H9 (cell line): ENCODE measurements at regions not wholly inside any gene's neighbourhood (a gene's known extent, or its start where the extent isn't known, plus 50 kb on each side); places are given as distances from the start of the nearest gene placed in this dataset.
"Not testable (repeated sequence)": the region's sequence is repeated elsewhere in the genome, so short reads cannot be mapped to it uniquely, and the experiment has no call there.

Experiments
- DNase-seq: peaks from one replicate; pipeline ENCODE4 v3.0.0-alpha.2; 2017
- H2AFZ ChIP-seq: one replicate; pipeline ENCODE4 v1.6.1; 2013; ENCODE audit warnings: mild to moderate bottlenecking, low read length, control low read depth, moderate library complexity
- H2AK5ac ChIP-seq: 2 replicates; pipeline ENCODE4 v1.6.1; 2013; ENCODE audit warnings: low read length, control low read depth, mixed read lengths; ENCODE audit not compliant: insufficient read length
- H2BK120ac ChIP-seq: one replicate; pipeline ENCODE4 v1.6.1; 2013; ENCODE audit warnings: low read depth, mild to moderate bottlenecking, low read length, control low read depth, inconsistent platforms; ENCODE audit not compliant: poor library complexity, severe bottlenecking
- H2BK12ac ChIP-seq: 2 replicates; pipeline ENCODE4 v1.6.1; 2013; ENCODE audit warnings: low read length, control low read depth, mixed read lengths, low read depth; ENCODE audit not compliant: insufficient read length
- H2BK15ac ChIP-seq: 2 replicates; pipeline ENCODE4 v1.6.1; 2013; ENCODE audit warnings: low read depth, low read length, control low read depth
- H2BK20ac ChIP-seq: one replicate; pipeline ENCODE4 v1.6.1; 2013; ENCODE audit warnings: low read depth, mild to moderate bottlenecking, low read length, control low read depth, inconsistent platforms; ENCODE audit not compliant: poor library complexity, severe bottlenecking
- H2BK5ac ChIP-seq: 2 replicates; pipeline ENCODE4 v1.6.1; 2013; ENCODE audit warnings: low read length, control low read depth, mixed read lengths; ENCODE audit not compliant: insufficient read length
- H3K14ac ChIP-seq: 2 replicates; pipeline ENCODE4 v1.6.1; 2013; ENCODE audit warnings: low read length, control low read depth; ENCODE audit not compliant: insufficient read depth
- H3K18ac ChIP-seq: 2 replicates; pipeline ENCODE4 v1.6.1; 2013; ENCODE audit warnings: low read depth, mild to moderate bottlenecking, mixed read lengths, low read length, control low read depth; ENCODE audit not compliant: insufficient read length
- H3K23ac ChIP-seq: 2 replicates; pipeline ENCODE4 v1.6.1; 2013; ENCODE audit warnings: low read length, control low read depth, mixed read lengths, low read depth; ENCODE audit not compliant: insufficient read length
- H3K23me2 ChIP-seq: 2 replicates; pipeline ENCODE4 v1.6.1; 2013; ENCODE audit warnings: low read depth, mild to moderate bottlenecking, mixed read lengths, low read length, control low read depth; ENCODE audit not compliant: insufficient read length, poor library complexity, severe bottlenecking
- H3K27ac ChIP-seq: 2 replicates; pipeline ENCODE4 v1.5.1; 2013; ENCODE audit warnings: low read length, control low read depth, mixed read lengths, low read depth; ENCODE audit not compliant: insufficient read length
- H3K27me3 ChIP-seq: 2 replicates; pipeline ENCODE4 v1.6.1; 2013; ENCODE audit warnings: low read length, control low read depth, inconsistent platforms; ENCODE audit not compliant: insufficient read depth
- H3K4ac ChIP-seq: 2 replicates; pipeline ENCODE4 v1.6.1; 2013; ENCODE audit warnings: low read depth, mild to moderate bottlenecking, control low read depth, inconsistent platforms, low read length, moderate library complexity
- H3K4me1 ChIP-seq: 2 replicates; pipeline ENCODE4 v1.6.1; 2013; ENCODE audit warnings: low read length, control low read depth, inconsistent platforms; ENCODE audit not compliant: insufficient read depth
- H3K4me2 ChIP-seq: 2 replicates; pipeline ENCODE4 v1.6.1; 2013; ENCODE audit warnings: low read length, control low read depth, mixed read lengths; ENCODE audit not compliant: insufficient read length, insufficient read depth
- H3K56ac ChIP-seq: 2 replicates; pipeline ENCODE4 v1.6.1; 2013; ENCODE audit warnings: low read depth, mild to moderate bottlenecking, mixed read lengths, low read length, control low read depth; ENCODE audit not compliant: insufficient read length
- H3K79me1 ChIP-seq: 2 replicates; pipeline ENCODE4 v1.6.1; 2013; ENCODE audit warnings: low read depth, mild to moderate bottlenecking, moderate library complexity, low read length, control low read depth, inconsistent platforms; ENCODE audit not compliant: insufficient read depth, poor library complexity, severe bottlenecking
- H3K79me2 ChIP-seq: 2 replicates; pipeline ENCODE4 v1.6.1; 2013; ENCODE audit warnings: low read length, control low read depth, inconsistent platforms; ENCODE audit not compliant: insufficient read depth
- H3K9ac ChIP-seq: 2 replicates; pipeline ENCODE4 v1.6.1; 2013; ENCODE audit warnings: low read length, control low read depth, mixed read lengths; ENCODE audit not compliant: insufficient read length; ENCODE audit errors: extremely low read depth
- H3K9me3 ChIP-seq: one replicate; pipeline ENCODE4 v1.6.1; 2013; ENCODE audit warnings: low read depth, low read length, inconsistent platforms; ENCODE audit not compliant: control insufficient read depth
- H3T11ph ChIP-seq: one replicate; pipeline ENCODE4 v1.6.1; 2013; ENCODE audit warnings: mild to moderate bottlenecking, low read length, control low read depth, inconsistent platforms
- H4K20me1 ChIP-seq: one replicate; pipeline ENCODE4 v1.6.1; 2013; ENCODE audit not compliant: control insufficient read depth, insufficient read length, insufficient read depth
- H4K5ac ChIP-seq: 2 replicates; pipeline ENCODE4 v1.6.1; 2013; ENCODE audit warnings: low read depth, mild to moderate bottlenecking, mixed read lengths, low read length, control low read depth; ENCODE audit not compliant: insufficient read length
- H4K8ac ChIP-seq: replicated peaks from 2 replicates; pipeline ENCODE4 v1.6.1; 2013; ENCODE audit warnings: low read length, control low read depth, mixed read lengths, low read depth; ENCODE audit not compliant: insufficient read length
- H4K91ac ChIP-seq: 2 replicates; pipeline ENCODE4 v1.6.1; 2013; ENCODE audit warnings: low read depth, mild to moderate bottlenecking, moderate library complexity, mixed read lengths, low read length, control low read depth; ENCODE audit not compliant: insufficient read length
- H3K27ac Mint-ChIP-seq, 3 experiments: 2 replicates in 2 of 3; 3 replicates in 1 of 3; pipeline ENCODE4 v1.8.0; 2020 to 2021; ENCODE audit warnings: mixed read lengths in 3 of 3, mild to moderate bottlenecking in 1 of 3, moderate library complexity in 1 of 3
- H3K27me3 Mint-ChIP-seq: 2 replicates; pipeline ENCODE4 v1.8.0; 2021; ENCODE audit warnings: low read depth, mild to moderate bottlenecking, moderate library complexity, mixed read lengths
- H3K36me3 Mint-ChIP-seq, 3 experiments: 2 replicates in 2 of 3; 3 replicates in 1 of 3; pipeline ENCODE4 v1.8.0; 2020 to 2021; ENCODE audit warnings: low read depth in 3 of 3, mixed read lengths in 3 of 3; ENCODE audit not compliant: insufficient read depth in 1 of 3
- H3K4me1 Mint-ChIP-seq, 2 experiments: 2 replicates each; pipeline ENCODE4 v1.8.0; 2020; ENCODE audit warnings: mixed read lengths in 2 of 2
- H3K4me3 Mint-ChIP-seq, 2 experiments: 2 replicates in 1 of 2; 3 replicates in 1 of 2; pipeline ENCODE4 v1.8.0; 2020 to 2021; ENCODE audit warnings: mild to moderate bottlenecking in 2 of 2, mixed read lengths in 2 of 2, moderate library complexity in 1 of 2
- H3K9me3 Mint-ChIP-seq, 2 experiments: 2 replicates in 1 of 2; 3 replicates in 1 of 2; pipeline ENCODE4 v1.8.0; 2020; ENCODE audit warnings: mild to moderate bottlenecking in 2 of 2, mixed read lengths in 2 of 2, moderate library complexity in 1 of 2
- CTCF ChIP-seq: fragments of 200-600 bp; sonication (generic); conservative IDR thresholded peaks from 3 replicates; pipeline ENCODE4 v1.8.0; 2021; ENCODE audit warnings: antibody characterized with exemption, mild to moderate bottlenecking
- WGBS: extraction: QIAGEN DNeasy Blood & Tissue Kit; methylation state at CpG from one replicate; pipeline ENCODE4 v1.1.7; 2013; ENCODE audit warnings: missing lambda C conversion rate, low lambda C conversion rate, mixed read lengths; ENCODE audit not compliant: insufficient read length; ENCODE audit errors: extremely low coverage; 5-methylcytosine and 5-hydroxymethylcytosine counted together

- DNase-seq, result no peak
These were observed 1071.1 kb upstream of the CITED2 start for GRCh38 chr6:140445474-140446004.

GRCh38 chr6:140443112-140443511 lies 1068.7 kb upstream of the CITED2 start:
- not testable (repeated sequence) for H3K4me3 Mint-ChIP-seq, H3K27me3 ChIP-seq, H3K18ac ChIP-seq, H3K4me2 ChIP-seq, H3K79me1 ChIP-seq, H3K56ac ChIP-seq, H3K36me3 Mint-ChIP-seq, H3K4me1 ChIP-seq, H3K79me2 ChIP-seq, H3K27ac Mint-ChIP-seq, H2AK5ac ChIP-seq, H2BK15ac ChIP-seq, H2BK120ac ChIP-seq, H3K27ac ChIP-seq, H2AFZ ChIP-seq, H4K8ac ChIP-seq, H3K23ac ChIP-seq, H4K91ac ChIP-seq, H3K27me3 Mint-ChIP-seq, H2BK5ac ChIP-seq, H3K4ac ChIP-seq, H3T11ph ChIP-seq, H3K14ac ChIP-seq, H3K23me2 ChIP-seq, H3K9me3 Mint-ChIP-seq, H3K9me3 ChIP-seq, H4K20me1 ChIP-seq, H3K9ac ChIP-seq, DNase-seq, H2BK12ac ChIP-seq, H4K5ac ChIP-seq, H2BK20ac ChIP-seq
- H3K4me1 Mint-ChIP-seq, result peaks cover 28 to 29% of the 10 kb centered on the region in 2 experiments
- no CpG with 5 or more reads among the region's 7 CpGs for WGBS

More at GRCh38 chr6:140445474-140446004, 1071.1 kb upstream of the CITED2 start:
- H3K79me1 ChIP-seq, result no peaks in the 10 kb centered on the region
- no peak overlapping the region for H3K4me2 ChIP-seq
- no peak overlapping the region for H3K4me3 Mint-ChIP-seq
- H3K27ac Mint-ChIP-seq, result no peak overlapping the region
- no peaks in the 10 kb centered on the region for H3K23me2 ChIP-seq
- no peaks in the 10 kb centered on the region for H4K20me1 ChIP-seq
- no peak overlapping the region for H2BK20ac ChIP-seq
- no peak overlapping the region for H2BK15ac ChIP-seq
- no peak overlapping the region for H3K14ac ChIP-seq
- peaks cover 13 to 15% of the 10 kb centered on the region in 2 experiments for H3K4me1 Mint-ChIP-seq
- H4K5ac ChIP-seq, result no peak overlapping the region
- H3K79me2 ChIP-seq, result no peaks in the 10 kb centered on the region
- WGBS, result 100% methylated on average over 1 of the region's 3 CpGs
- H3K27ac ChIP-seq, result no peak overlapping the region
- no peak overlapping the region for H3T11ph ChIP-seq
- H3K4me1 ChIP-seq, result no peaks in the 10 kb centered on the region
- H2BK12ac ChIP-seq, result no peak overlapping the region
- TF ChIP-seq CTCF, result no peak
- H2BK120ac ChIP-seq, result no peak overlapping the region
- no peak overlapping the region for H3K18ac ChIP-seq
- H2BK5ac ChIP-seq, result no peak overlapping the region
- H3K27me3 ChIP-seq, result no peaks in the 10 kb centered on the region
- no peak overlapping the region for H3K4ac ChIP-seq
- H3K56ac ChIP-seq, result no peak overlapping the region
- no peaks in the 10 kb centered on the region for H3K9me3 ChIP-seq
- H4K91ac ChIP-seq, result no peak overlapping the region
- H2AFZ ChIP-seq, result no peak overlapping the region
- no peak overlapping the region for H2AK5ac ChIP-seq
- no peaks in the 10 kb centered on the region for H3K27me3 Mint-ChIP-seq
- H3K23ac ChIP-seq, result no peak overlapping the region
- no peaks in the 10 kb centered on the region for H3K36me3 Mint-ChIP-seq
- H4K8ac ChIP-seq, result no peak overlapping the region
- no peak overlapping the region for H3K9ac ChIP-seq
- no peaks in the 10 kb centered on the region for H3K9me3 Mint-ChIP-seq
